ENCODE measurements at regions not wholly inside any gene's neighbourhood (a gene's known extent, or its start where the extent isn't known, plus 50 kb on each side); places are given as distances from the start of the nearest gene placed in this dataset.

DNA sequence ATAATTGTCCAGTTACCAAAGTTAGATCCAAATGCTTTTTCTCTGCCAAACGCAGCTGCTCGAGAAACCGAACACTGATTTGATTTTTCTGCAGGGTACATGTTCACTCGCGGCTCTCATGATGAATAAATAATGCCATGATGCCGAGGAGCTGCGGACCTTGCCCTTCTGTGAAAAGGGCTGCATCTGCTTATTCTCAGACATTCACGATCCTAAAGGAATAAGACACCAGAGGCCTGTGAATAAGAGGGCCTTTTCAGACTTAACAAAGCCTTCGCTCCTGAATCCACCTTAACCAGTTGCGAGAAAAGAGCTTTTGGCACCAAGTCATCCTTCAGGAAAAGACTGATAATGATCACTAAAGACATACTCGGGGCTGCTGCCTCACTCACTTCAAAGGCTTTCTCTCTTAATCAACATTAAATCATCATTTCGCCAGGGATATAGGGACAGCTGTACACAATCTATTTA is 147.5 kb downstream of the FBXO8 start:
- peaks cover 0 to 5% (median 0%) of the 10 kb centered on the region in 12 donors for H3K4me1 ChIP-seq
- no peak for TF ChIP-seq POLR2A (IDR thresholded peaks at IDR 0.05)
- TF ChIP-seq CTCF (IDR thresholded peaks at IDR 0.05), result no peak
- ATAC-seq (no peak), DNase-seq (no peak)
- peak overlapping the region in 9 of 12 donors; percentile 28 to 56 (median 39) for H3K4me3 ChIP-seq
- no peaks in the 10 kb centered on the region for H3K9me3 ChIP-seq
- H3K36me3 ChIP-seq, result no peaks in the 10 kb centered on the region
- no peaks in the 10 kb centered on the region for H3K27me3 ChIP-seq
- 36 to 54% (median 40%) methylated on average over 12 of the region's 12 CpGs for WGBS, 4 donors
- intact Hi-C loops (cut with DNase I), result no loop called here
- peak overlapping the region in 4 of 12 donors; percentile 9 to 79 (median 26) for H3K27ac ChIP-seq

DNA sequence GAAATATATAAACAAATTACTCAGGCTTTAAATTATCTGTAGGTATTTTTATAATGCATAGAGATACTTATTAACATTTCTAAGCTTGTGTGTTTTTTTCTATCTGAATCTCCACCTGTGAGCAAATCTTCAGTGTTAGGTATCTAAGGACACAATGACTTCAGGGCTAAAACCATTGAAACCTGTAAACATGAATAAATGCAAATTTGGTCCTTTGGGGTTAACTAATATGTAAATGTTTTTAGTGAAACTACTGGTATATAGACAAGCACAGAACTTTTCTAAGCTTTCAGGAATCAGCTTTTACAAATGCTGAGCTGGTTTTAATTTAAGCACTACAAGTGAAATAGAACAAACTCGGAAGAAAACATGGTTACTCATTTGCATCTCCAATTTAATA is 147.9 kb downstream of the FBXO8 start:
- Histone ChIP-seq H3K27me3 (no peaks in the 10 kb centered on the region), H3K9me3 (no peaks in the 10 kb centered on the region), H3K36me3 (no peaks in the 10 kb centered on the region), H3K4me3 (peak overlapping the region in 9 of 12 donors; percentile 28 to 56 (median 39)), H3K27ac (peak overlapping the region in 2 of 12 donors; percentile 28 to 79), H3K4me1 (peaks cover 0 to 5% (median 0%) of the 10 kb centered on the region in 12 donors)
- ATAC-seq (no peak), DNase-seq (no peak)
- TF ChIP-seq CTCF (IDR thresholded peaks at IDR 0.05), result no peak
- no peak for TF ChIP-seq POLR2A (IDR thresholded peaks at IDR 0.05)
- 50 to 66% (median 55%) methylated on average over 1 of the region's 1 CpG for WGBS, 4 donors
- intact Hi-C loops (cut with DNase I), result no loop called here

GRCh38 chr4:174134361-174134760 is 149.1 kb downstream of the FBXO8 start:
- H3K36me3 ChIP-seq, result no peaks in the 10 kb centered on the region
- H3K4me1 ChIP-seq, result peaks cover 0 to 5% (median 0%) of the 10 kb centered on the region in 12 donors
- peak overlapping the region in 1 of 12 donors; percentile 79 for H3K27ac ChIP-seq
- peak overlapping the region in 6 of 12 donors; percentile 1 to 37 (median 15) for H3K4me3 ChIP-seq
- H3K9me3 ChIP-seq, result no peaks in the 10 kb centered on the region
- no peak for ATAC-seq
- TF ChIP-seq CTCF (IDR thresholded peaks at IDR 0.05) (no peak), POLR2A (IDR thresholded peaks at IDR 0.05) (no peak)
- 88 to 94% (median 91%) methylated on average over 2 of the region's 2 CpGs for WGBS, 4 donors
- no peaks in the 10 kb centered on the region for H3K27me3 ChIP-seq
- DNase-seq, result no peak
- intact Hi-C loops (cut with DNase I), result no loop called here

GRCh38 chr4:174133551-174133950 is 149.9 kb downstream of the FBXO8 start:
- 47 to 70% (median 52%) methylated on average over 1 of the region's 1 CpG for whole genome bisulfite sequencing, 4 donors
- TF ChIP-seq CTCF (IDR thresholded peaks at IDR 0.05) (no peak), POLR2A (IDR thresholded peaks at IDR 0.05) (no peak)
- Histone ChIP-seq H3K27me3 (no peaks in the 10 kb centered on the region), H3K36me3 (no peaks in the 10 kb centered on the region), H3K4me3 (no peak overlapping the region), H3K27ac (no peak overlapping the region), H3K9me3 (no peaks in the 10 kb centered on the region), H3K4me1 (peaks cover 0 to 5% (median 0%) of the 10 kb centered on the region in 12 donors)
- DNase-seq (no peak), ATAC-seq (no peak)
- intact Hi-C loops (cut with DNase I), result no loop called here

All from heart left ventricle (tissue), 16 donors.